ENCODE measurements at regions not wholly inside any gene's neighbourhood (a gene's known extent, or its start where the extent isn't known, plus 50 kb on each side); places are given as distances from the start of the nearest gene placed in this dataset.

GRCh38 chr2:236403125-236403524, 138.9 kb upstream of the ASB18 start:
- TF ChIP-seq CTCF (IDR thresholded peaks at IDR 0.05; ENCODE audit: low read depth, low read length) = no peak
- no peak overlapping the region for H3K4me3 ChIP-seq (ENCODE audit: low read depth, low read length)

GRCh38 chr2:236403811-236404210, 139.6 kb upstream of the ASB18 start:
- H3K4me3 ChIP-seq (ENCODE audit: low read depth, low read length) = no peak overlapping the region
- no peak for TF ChIP-seq CTCF (IDR thresholded peaks at IDR 0.05; ENCODE audit: low read depth, low read length)

GRCh38 chr2:236404346-236404745, 140.1 kb upstream of the ASB18 start:
- H3K4me3 ChIP-seq (ENCODE audit: low read depth, low read length) = no peak overlapping the region
- TF ChIP-seq CTCF (IDR thresholded peaks at IDR 0.05; ENCODE audit: low read depth, low read length) = no peak

GRCh38 chr2:236405357-236405756, 141.2 kb upstream of the ASB18 start:
- TF ChIP-seq CTCF (IDR thresholded peaks at IDR 0.05; ENCODE audit: low read depth, low read length) = no peak
- H3K4me3 ChIP-seq (ENCODE audit: low read depth, low read length) = no peak overlapping the region

GRCh38 chr2:236408090-236408489, 143.9 kb upstream of the ASB18 start:
- H3K4me3 ChIP-seq (ENCODE audit: low read depth, low read length) = no peak overlapping the region
- no peak for TF ChIP-seq CTCF (IDR thresholded peaks at IDR 0.05; ENCODE audit: low read depth, low read length)

- H3K4me3 ChIP-seq (ENCODE audit: low read depth, low read length) = no peak overlapping the region
- no peak for TF ChIP-seq CTCF (IDR thresholded peaks at IDR 0.05; ENCODE audit: low read depth, low read length)
These were observed 144.6 kb upstream of the ASB18 start for GRCh38 chr2:236408786-236409185.

GRCh38 chr2:236415684-236416444, 151.7 kb upstream of the ASB18 start:
- no peak for TF ChIP-seq CTCF (IDR thresholded peaks at IDR 0.05; ENCODE audit: low read depth, low read length)
- H3K4me3 ChIP-seq (ENCODE audit: low read depth, low read length) = no peak overlapping the region

All from WI38 (cell line).